ENCODE measurements at regions not wholly inside any gene's neighbourhood (a gene's known extent, or its start where the extent isn't known, plus 50 kb on each side); places are given as distances from the start of the nearest gene placed in this dataset.

DNA sequence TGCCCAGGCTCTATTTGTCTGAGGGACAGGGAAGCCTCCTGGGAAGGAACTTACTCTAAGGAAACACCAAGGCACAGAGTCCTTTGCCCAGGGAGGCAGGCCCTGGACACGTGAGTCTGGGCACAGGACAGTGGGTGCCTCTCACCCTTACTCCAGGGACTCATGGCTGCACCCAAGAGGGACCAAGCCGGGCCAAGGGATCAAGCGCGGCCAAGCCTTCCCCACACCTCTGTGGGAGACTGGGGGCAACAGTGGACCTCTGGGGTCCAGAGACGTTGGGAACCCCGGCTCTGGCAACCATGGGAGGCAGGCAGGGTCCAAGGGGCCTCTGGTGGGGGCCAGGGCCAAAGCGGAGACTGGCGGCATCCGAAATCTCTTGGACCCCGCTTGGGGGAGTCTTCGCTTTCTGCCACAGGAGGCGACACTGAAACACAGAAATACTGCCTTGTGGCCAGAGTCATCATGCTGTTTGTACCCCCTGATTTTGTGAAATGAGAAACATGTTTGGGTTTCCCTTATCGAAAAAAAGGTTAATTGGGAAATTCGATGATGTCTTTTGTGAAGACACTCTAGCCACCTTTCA lies 51.7 kb upstream of the BCL11B start:
- no peaks in the 10 kb centered on the region for H3K27me3 ChIP-seq (ENCODE audit: control insufficient read depth in 2 of 2, insufficient read depth in 2 of 2, low read length in 2 of 2)
- ChIA-PET CTCF (interaction anchor here (0.5 kb wide), 1 partner anchor 222 kb away, joined by 3 read pairs; no protein-coding TSS in a partner anchor), POLR2A (no interaction called here)
- DNase-seq (ENCODE audit: low read depth, low spot score) (no peak), FAIRE-seq (no peak)
- H3K4me2 ChIP-seq (ENCODE audit: insufficient read depth, low read length): no peak overlapping the region
- H2AFZ ChIP-seq (ENCODE audit: low read depth, low read length): no peak overlapping the region
- H3K9me3 ChIP-seq (replicated peaks; ENCODE audit: control insufficient read depth, insufficient read depth, low read length): no peaks in the 10 kb centered on the region
- no peak overlapping the region for H3K4me3 ChIP-seq (replicated peaks in 1 of 3; ENCODE audit: insufficient read depth in 1 of 3, low read depth in 1 of 3, low read length in 3 of 3)
- intact Hi-C loops (cut with micrococcal nuclease): no loop called here
- dilution Hi-C loops (cut with MboI; ENCODE audit: extremely low pct_ligation_motif_present, low sequenced_read_pairs): no loop called here
- no TSS peak for BruUV-seq (replicated peaks)
- H3K27ac ChIP-seq (ENCODE audit: insufficient read depth, low read depth, low read length): no peak overlapping the region
- no peak overlapping the region for H3K9ac ChIP-seq (replicated peaks; ENCODE audit: extremely low read depth, insufficient read depth, low read length)
- H3K36me3 ChIP-seq (ENCODE audit: control insufficient read depth in 2 of 2, extremely low read depth in 1 of 2, insufficient read depth in 2 of 2, low read length in 2 of 2): no peaks in the 10 kb centered on the region
- H3K4me1 ChIP-seq (ENCODE audit: control insufficient read depth, extremely low read depth, insufficient read depth, low read length): no peaks in the 10 kb centered on the region
- no peaks in the 10 kb centered on the region for H4K20me1 ChIP-seq (replicated peaks; ENCODE audit: control insufficient read depth, extremely low read depth, insufficient read depth, low read length)
- TF ChIP-seq, protein P1, sequence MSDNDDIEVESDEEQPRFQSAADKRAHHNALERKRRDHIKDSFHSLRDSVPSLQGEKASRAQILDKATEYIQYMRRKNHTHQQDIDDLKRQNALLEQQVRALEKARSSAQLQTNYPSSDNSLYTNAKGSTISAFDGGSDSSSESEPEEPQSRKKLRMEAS (IDR thresholded peaks at IDR 0.05; ENCODE audit: insufficient read depth, insufficient read length): no peak
- TF ChIP-seq MYC (IDR thresholded peaks at IDR 0.05; ENCODE audit: low read depth, low read length): no peak
- TF ChIP-seq EZH2 (IDR thresholded peaks at IDR 0.05; ENCODE audit: borderline replicate concordance, low read depth, low read length, severe bottlenecking): no peak
- no peak for TF ChIP-seq GATA2 (IDR thresholded peaks at IDR 0.05; ENCODE audit: insufficient read depth, insufficient read length, low read depth, low read length)
- TF ChIP-seq FOS (IDR thresholded peaks at IDR 0.05; ENCODE audit: borderline replicate concordance, insufficient read depth, low read length): no peak
- TF ChIP-seq, protein P2, sequence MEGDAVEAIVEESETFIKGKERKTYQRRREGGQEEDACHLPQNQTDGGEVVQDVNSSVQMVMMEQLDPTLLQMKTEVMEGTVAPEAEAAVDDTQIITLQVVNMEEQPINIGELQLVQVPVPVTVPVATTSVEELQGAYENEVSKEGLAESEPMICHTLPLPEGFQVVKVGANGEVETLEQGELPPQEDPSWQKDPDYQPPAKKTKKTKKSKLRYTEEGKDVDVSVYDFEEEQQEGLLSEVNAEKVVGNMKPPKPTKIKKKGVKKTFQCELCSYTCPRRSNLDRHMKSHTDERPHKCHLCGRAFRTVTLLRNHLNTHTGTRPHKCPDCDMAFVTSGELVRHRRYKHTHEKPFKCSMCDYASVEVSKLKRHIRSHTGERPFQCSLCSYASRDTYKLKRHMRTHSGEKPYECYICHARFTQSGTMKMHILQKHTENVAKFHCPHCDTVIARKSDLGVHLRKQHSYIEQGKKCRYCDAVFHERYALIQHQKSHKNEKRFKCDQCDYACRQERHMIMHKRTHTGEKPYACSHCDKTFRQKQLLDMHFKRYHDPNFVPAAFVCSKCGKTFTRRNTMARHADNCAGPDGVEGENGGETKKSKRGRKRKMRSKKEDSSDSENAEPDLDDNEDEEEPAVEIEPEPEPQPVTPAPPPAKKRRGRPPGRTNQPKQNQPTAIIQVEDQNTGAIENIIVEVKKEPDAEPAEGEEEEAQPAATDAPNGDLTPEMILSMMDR (IDR thresholded peaks at IDR 0.05; ENCODE audit: extremely low read depth in 1 of 2, insufficient read depth in 1 of 2, low read depth in 1 of 2, low read length in 2 of 2): no peak
- H3K9me1 ChIP-seq (replicated peaks; ENCODE audit: control insufficient read depth, extremely low read depth, insufficient read depth, low read length): no peaks in the 10 kb centered on the region
- H3K79me2 ChIP-seq (ENCODE audit: control insufficient read depth, insufficient read depth, low read length): no peaks in the 10 kb centered on the region
